Dendritic cell treated with granulocyte-macrophage colony-stimulating factor and Interleukin-4, amounts not matched to agents 40 ng/mL and 50 ng/mL, for 4 days (primary cell): ENCODE measurements at regions not wholly inside any gene's neighbourhood (a gene's known extent, or its start where the extent isn't known, plus 50 kb on each side); places are given as distances from the start of the nearest gene placed in this dataset.

Source experiments
- H3K27ac Mint-ChIP-seq: one replicate; pipeline ENCODE4 v1.8.0; 2022; ENCODE audit warnings: mild to moderate bottlenecking, mixed read lengths
- H3K27me3 Mint-ChIP-seq: one replicate; pipeline ENCODE4 v1.8.0; 2022; ENCODE audit warnings: mild to moderate bottlenecking, mixed read lengths
- H3K36me3 Mint-ChIP-seq: one replicate; pipeline ENCODE4 v1.8.0; 2022; ENCODE audit warnings: low read depth, mixed read lengths
- H3K4me1 Mint-ChIP-seq: one replicate; pipeline ENCODE4 v1.8.0; 2022; ENCODE audit warnings: low read depth, mixed read lengths
- H3K4me3 Mint-ChIP-seq: one replicate; pipeline ENCODE4 v1.8.0; 2022; ENCODE audit warnings: mild to moderate bottlenecking, moderate library complexity, mixed read lengths
- H3K9me3 Mint-ChIP-seq: one replicate; pipeline ENCODE4 v1.8.0; 2022; ENCODE audit warnings: mixed read lengths
- intact Hi-C: fragments of 100-400 bp; cut with micrococcal nuclease; formaldehyde crosslinking; loops from one replicate; pipeline ENCODE4 v1.15.0; 2022

DNA sequence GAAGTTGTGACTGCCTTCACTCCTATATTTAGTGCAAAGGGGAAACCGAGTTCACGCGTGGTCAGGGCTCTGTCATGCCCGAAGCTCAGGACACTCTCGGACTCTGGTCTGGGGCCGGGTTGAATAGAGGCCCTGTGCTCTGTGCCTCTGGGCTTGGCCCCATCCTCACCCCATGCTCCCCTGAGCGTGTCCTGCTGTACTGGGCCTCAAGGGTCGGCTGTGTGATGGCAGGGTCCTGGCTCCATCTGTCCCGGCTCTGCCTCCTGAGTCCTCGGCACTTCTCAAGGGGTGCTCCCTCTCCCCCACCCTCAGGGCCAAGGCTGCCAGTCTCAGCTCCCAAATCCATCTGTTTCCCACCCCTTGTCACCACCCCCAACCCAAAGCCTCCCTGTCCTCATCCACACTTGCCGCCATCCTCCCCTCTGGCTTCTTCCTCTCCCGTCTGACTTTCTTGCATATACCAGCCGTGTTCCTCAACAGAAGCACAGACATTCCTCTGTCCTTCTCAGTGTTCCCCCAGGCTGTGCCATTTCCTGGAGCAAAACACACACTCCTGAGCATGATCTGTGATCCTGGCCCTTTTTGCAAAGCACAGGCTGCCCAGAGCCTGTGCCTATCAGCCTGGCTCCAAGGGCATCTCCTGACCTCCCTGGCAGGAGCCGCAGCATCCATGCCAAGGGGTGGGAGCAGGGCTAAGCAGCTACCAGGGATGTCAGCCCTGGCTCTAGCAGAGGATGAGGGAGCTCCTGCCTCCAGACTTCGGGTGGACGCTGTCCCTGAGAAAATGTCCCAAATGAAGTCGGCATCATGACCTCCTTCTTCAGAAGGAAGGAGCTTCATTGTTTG, 64.2 kb upstream of the OTOS start:
- Mint-ChIP-seq H3K27me3 (peaks cover 25% of the 10 kb centered on the region), H3K36me3 (no peaks in the 10 kb centered on the region), H3K4me1 (no peaks in the 10 kb centered on the region), H3K9me3 (no peaks in the 10 kb centered on the region), H3K4me3 (no peak overlapping the region), H3K27ac (no peak overlapping the region)
- intact Hi-C loops: no loop called here

GRCh38 chr2:240205348-240205747, 64.9 kb upstream of the OTOS start:
- intact Hi-C loops: no loop called here
- no peaks in the 10 kb centered on the region for H3K9me3 Mint-ChIP-seq
- peaks cover 24% of the 10 kb centered on the region for H3K27me3 Mint-ChIP-seq
- no peak overlapping the region for H3K27ac Mint-ChIP-seq
- no peak overlapping the region for H3K4me3 Mint-ChIP-seq
- no peaks in the 10 kb centered on the region for H3K4me1 Mint-ChIP-seq
- H3K36me3 Mint-ChIP-seq: no peaks in the 10 kb centered on the region

DNA sequence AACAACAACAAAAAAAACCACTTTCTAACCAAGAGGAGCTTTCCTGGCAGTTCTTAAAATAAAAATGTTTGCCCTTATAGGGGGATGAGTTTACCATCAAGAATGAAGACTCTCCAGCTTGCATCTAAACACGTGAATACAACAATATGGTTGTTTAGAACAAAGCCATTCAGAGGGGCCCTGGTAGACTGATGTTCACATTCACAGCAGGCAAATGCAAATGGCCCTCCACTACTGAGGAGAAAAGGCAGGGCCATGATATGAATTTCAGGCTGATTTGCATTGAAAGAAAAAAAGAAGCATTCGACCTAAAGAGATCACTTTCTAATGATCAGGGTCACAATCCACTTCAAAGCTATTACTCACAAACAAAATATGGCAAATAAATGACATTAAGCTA, 65.3 kb upstream of the OTOS start:
- intact Hi-C loops: no loop called here
- no peak overlapping the region for H3K4me3 Mint-ChIP-seq
- H3K27me3 Mint-ChIP-seq: peaks cover 24% of the 10 kb centered on the region
- no peaks in the 10 kb centered on the region for H3K4me1 Mint-ChIP-seq
- no peaks in the 10 kb centered on the region for H3K9me3 Mint-ChIP-seq
- no peak overlapping the region for H3K27ac Mint-ChIP-seq
- H3K36me3 Mint-ChIP-seq: no peaks in the 10 kb centered on the region

DNA sequence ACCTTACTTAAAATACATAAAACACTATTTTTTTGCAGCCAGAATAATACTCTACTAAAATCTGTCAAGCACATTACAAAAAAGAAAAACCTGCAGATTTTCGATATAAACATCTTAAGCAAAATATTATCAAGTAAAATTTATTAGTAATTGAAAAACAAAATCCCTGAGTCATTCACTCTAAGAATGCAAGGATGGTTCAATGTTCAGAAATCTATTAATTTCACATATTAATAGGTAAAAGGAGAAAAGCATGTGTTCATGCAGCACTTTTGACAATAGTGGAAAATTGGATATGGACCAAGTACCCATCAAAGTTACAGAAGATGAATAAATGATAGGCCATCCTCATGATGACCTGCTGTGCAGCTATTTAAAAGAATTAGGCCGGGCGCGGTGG, 66.2 kb upstream of the OTOS start:
- Mint-ChIP-seq H3K36me3 (no peaks in the 10 kb centered on the region), H3K9me3 (no peaks in the 10 kb centered on the region), H3K4me3 (no peak overlapping the region), H3K4me1 (no peaks in the 10 kb centered on the region), H3K27ac (no peak overlapping the region), H3K27me3 (peaks cover 18% of the 10 kb centered on the region)
- intact Hi-C loops: no loop called here

GRCh38 chr2:240207661-240208060, 67.2 kb upstream of the OTOS start:
- H3K4me1 Mint-ChIP-seq: no peaks in the 10 kb centered on the region
- intact Hi-C loops: no loop called here
- no peak overlapping the region for H3K4me3 Mint-ChIP-seq
- peaks cover 18% of the 10 kb centered on the region for H3K27me3 Mint-ChIP-seq
- no peaks in the 10 kb centered on the region for H3K9me3 Mint-ChIP-seq
- H3K27ac Mint-ChIP-seq: no peak overlapping the region
- no peaks in the 10 kb centered on the region for H3K36me3 Mint-ChIP-seq

DNA sequence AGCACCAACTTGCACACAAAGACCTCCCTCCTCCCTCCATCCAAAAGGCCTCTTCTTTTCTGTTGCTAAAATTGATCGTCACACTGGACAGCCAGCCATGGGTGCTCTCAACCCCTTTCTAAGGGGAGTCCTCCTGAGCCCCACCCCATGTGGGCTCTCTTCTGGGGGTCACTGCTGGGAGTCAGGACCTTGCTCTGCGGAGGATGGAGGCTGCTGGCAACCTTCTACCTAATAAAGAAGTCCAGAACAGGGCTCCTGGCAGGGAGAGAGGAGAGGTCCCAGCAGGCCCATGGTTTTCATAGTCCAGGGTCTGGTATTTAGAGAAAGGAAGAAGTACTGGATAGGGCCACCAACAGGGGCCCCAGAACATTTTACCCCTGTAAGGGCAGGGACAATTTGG, 67.6 kb upstream of the OTOS start:
- Mint-ChIP-seq H3K4me3 (no peak overlapping the region), H3K27ac (no peak overlapping the region), H3K36me3 (no peaks in the 10 kb centered on the region)

DNA sequence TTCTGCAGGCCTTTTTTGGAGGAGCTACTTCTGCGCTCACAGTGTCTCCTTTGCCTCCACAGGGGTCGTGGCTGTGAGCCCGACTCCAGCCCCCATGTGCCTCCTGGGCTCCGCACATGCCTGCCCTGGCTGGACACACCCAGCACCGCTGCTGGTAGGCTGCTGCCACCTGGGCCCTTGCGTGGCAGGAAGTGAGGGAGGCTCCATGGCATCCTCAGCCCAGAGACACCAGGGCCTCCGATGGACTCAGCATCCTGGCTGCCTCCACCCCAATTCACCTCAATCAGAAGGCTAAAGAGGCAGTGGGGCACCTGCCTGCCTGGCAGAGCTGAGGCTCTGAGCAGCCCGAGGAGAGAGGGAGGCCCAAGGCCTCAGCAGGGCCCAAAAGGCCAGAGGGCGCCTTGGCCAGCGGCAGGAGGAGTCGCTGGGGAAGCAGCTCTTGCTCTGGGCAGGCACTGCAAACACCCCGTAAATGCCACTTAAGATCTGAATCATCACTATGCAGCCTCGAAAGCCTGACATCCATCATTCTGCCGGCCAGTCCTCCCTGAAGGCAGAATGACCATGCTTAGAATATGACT, 68.3 kb upstream of the OTOS start:
- no peak overlapping the region for H3K27ac Mint-ChIP-seq
- no peaks in the 10 kb centered on the region for H3K9me3 Mint-ChIP-seq
- no peak overlapping the region for H3K4me3 Mint-ChIP-seq
- H3K36me3 Mint-ChIP-seq: no peaks in the 10 kb centered on the region
- intact Hi-C loops: no loop called here
- peaks cover 12% of the 10 kb centered on the region for H3K27me3 Mint-ChIP-seq
- H3K4me1 Mint-ChIP-seq: no peaks in the 10 kb centered on the region

More for the DNA sequence above, 67.6 kb upstream of the OTOS start:
- intact Hi-C loops: no loop called here
- peaks cover 15% of the 10 kb centered on the region for H3K27me3 Mint-ChIP-seq
- H3K9me3 Mint-ChIP-seq: no peaks in the 10 kb centered on the region
- H3K4me1 Mint-ChIP-seq: no peaks in the 10 kb centered on the region

DNA sequence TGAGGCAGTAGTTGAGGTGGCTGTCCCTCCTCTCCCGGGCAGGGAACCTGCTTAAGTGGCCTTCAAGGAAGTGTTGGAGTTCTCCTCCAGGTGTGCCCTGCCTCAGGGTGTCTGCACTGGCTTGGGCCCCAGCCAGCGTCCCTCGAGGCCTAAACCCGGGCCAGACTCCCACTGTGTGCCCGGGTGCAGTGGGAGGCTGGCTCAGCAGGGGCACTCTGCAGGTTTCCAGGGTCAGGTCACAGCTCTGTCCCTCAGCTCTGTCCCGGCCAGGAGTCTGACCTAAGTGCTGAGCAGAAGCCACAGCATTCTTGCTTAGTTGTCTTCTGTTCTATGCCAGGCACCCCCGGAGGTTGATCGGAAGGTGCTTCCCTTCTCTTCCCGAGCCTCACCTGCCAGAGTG, 69.0 kb upstream of the OTOS start:
- H3K4me3 Mint-ChIP-seq: no peak overlapping the region

DNA sequence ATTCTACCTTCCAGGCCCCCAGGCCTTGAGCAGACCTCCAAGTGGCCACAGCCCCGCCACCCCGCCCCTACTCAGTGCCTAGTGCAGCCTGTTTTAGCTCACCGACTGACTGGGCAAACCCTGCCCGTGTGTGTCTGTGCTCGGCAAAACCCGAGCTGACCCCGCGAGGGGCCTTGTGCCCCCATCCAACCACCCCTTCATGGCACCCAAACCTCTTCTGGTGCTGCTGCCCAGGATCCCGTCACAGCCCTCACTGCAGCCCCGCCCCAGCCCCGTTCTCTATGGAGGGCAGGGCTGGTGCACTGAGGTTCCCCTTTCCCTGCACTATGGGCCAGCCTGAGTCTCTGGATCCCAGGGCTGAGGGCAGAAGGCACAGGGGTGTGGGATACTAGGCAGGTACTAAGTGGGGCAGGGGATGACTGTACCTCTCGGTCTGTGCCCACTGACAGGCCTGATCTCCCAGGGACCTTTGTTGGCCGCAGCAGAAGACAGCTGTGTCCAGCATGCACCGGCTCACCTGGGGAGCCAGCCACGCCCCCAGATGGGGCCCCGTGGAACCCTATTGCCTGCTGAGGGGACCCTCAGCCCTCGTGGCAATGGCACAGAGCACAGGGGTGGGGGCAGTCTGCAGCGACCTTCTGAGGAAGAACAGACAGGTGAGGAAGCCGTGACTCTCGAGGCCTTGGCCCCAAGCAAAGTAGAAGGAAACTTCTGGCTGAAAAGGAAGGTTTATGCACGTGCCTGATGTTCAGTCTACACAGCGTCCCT, 69.9 kb upstream of the OTOS start:
- H3K27ac Mint-ChIP-seq: no peak overlapping the region
- H3K9me3 Mint-ChIP-seq: no peaks in the 10 kb centered on the region
- H3K27me3 Mint-ChIP-seq: peaks cover 4% of the 10 kb centered on the region
- no peaks in the 10 kb centered on the region for H3K4me1 Mint-ChIP-seq
- intact Hi-C loops: no loop called here
- no peak overlapping the region for H3K4me3 Mint-ChIP-seq
- H3K36me3 Mint-ChIP-seq: no peaks in the 10 kb centered on the region

More for the DNA sequence above, 69.0 kb upstream of the OTOS start:
- H3K36me3 Mint-ChIP-seq: no peaks in the 10 kb centered on the region
- H3K27me3 Mint-ChIP-seq: peaks cover 11% of the 10 kb centered on the region
- intact Hi-C loops: no loop called here
- H3K9me3 Mint-ChIP-seq: no peaks in the 10 kb centered on the region
- no peak overlapping the region for H3K27ac Mint-ChIP-seq
- no peaks in the 10 kb centered on the region for H3K4me1 Mint-ChIP-seq

GRCh38 chr2:240211096-240211495, 70.6 kb upstream of the OTOS start:
- Mint-ChIP-seq H3K27me3 (peaks cover 3% of the 10 kb centered on the region), H3K9me3 (no peaks in the 10 kb centered on the region)

DNA sequence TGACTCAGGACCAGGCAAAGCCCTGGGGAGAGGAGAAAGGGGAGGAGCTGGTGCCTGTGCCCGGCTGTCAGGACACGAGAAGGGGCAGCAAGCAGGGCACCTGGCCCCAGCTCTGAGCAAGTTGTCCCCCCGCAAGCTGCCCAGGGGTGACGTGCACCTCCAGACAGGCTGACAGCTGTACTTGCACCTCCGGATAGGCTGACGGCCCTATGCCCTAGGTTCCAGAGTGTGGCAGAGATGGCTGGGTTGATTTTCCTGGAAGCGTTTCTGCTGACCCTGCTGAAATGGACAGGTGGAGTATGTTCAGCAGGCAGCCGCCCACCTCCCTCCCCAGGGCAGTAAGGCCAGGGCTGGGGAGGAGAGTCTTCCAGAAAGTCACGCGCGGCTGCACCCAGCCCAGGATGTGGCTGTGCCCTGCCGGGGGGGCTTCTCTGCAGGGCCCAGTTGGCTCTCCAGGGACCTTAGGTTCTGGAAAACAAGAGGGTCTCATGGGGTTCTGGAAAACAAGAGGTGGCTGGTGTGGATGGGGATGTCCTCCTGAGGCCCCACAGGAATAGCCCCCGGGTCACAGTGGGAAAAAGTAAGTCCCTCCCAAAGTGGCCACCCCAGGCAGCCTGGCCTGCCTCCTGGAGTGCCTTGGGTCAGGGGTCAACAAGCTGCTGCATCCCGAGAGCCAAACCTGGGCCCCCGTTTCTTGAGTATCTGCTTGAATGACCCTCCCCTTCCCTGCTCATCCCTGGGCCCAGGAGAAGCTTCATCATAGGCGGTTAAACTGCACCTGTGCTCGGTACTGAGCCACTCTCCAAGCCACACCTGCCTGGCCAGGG, 71.4 kb upstream of the OTOS start:
- Mint-ChIP-seq H3K27ac (no peak overlapping the region), H3K36me3 (no peaks in the 10 kb centered on the region), H3K4me3 (no peak overlapping the region), H3K9me3 (no peaks in the 10 kb centered on the region), H3K4me1 (no peaks in the 10 kb centered on the region), H3K27me3 (peaks cover 3% of the 10 kb centered on the region)
- intact Hi-C loops: no loop called here

More at GRCh38 chr2:240211096-240211495, 70.6 kb upstream of the OTOS start:
- H3K4me1 Mint-ChIP-seq: no peaks in the 10 kb centered on the region
- intact Hi-C loops: no loop called here
- no peak overlapping the region for H3K27ac Mint-ChIP-seq
- H3K36me3 Mint-ChIP-seq: no peaks in the 10 kb centered on the region
- no peak overlapping the region for H3K4me3 Mint-ChIP-seq

- H3K36me3 Mint-ChIP-seq: no peaks in the 10 kb centered on the region
- intact Hi-C loops: no loop called here
- H3K27ac Mint-ChIP-seq: no peak overlapping the region
- H3K9me3 Mint-ChIP-seq: no peaks in the 10 kb centered on the region
- H3K4me3 Mint-ChIP-seq: no peak overlapping the region
- no peaks in the 10 kb centered on the region for H3K4me1 Mint-ChIP-seq
- H3K27me3 Mint-ChIP-seq: peaks cover 3% of the 10 kb centered on the region
These were observed 72.2 kb upstream of the OTOS start for GRCh38 chr2:240212425-240213225.

GRCh38 chr2:240213226-240213475, 72.7 kb upstream of the OTOS start:
- Mint-ChIP-seq H3K27ac (no peak overlapping the region), H3K4me3 (no peak overlapping the region), H3K27me3 (peaks cover 2% of the 10 kb centered on the region), H3K9me3 (no peaks in the 10 kb centered on the region), H3K36me3 (no peaks in the 10 kb centered on the region), H3K4me1 (no peaks in the 10 kb centered on the region)
- intact Hi-C loops: no loop called here
